ENCODE measurements at regions not wholly inside any gene's neighbourhood (a gene's known extent, or its start where the extent isn't known, plus 50 kb on each side); places are given as distances from the start of the nearest gene placed in this dataset.

GRCh38 chr5:6858419-6858818, 145.2 kb downstream of the TENT4A start:
- no peak for TF ChIP-seq ARNT (IDR thresholded peaks at IDR 0.05)
- no peak for TF ChIP-seq LEF1 (IDR thresholded peaks at IDR 0.05; ENCODE audit: borderline replicate concordance)
- TF ChIP-seq SP1 (IDR thresholded peaks at IDR 0.05), result no peak
- no peak for TF ChIP-seq NFRKB (IDR thresholded peaks at IDR 0.05)
- no peak for TF ChIP-seq PKNOX1 (IDR thresholded peaks at IDR 0.05)
- no peak for TF ChIP-seq ZNF384 (IDR thresholded peaks at IDR 0.05)
- no peak for TF ChIP-seq ELF4 (IDR thresholded peaks at IDR 0.05)
- no peak for TF ChIP-seq SUZ12 (IDR thresholded peaks at IDR 0.05)
- TF ChIP-seq CTBP1 (IDR thresholded peaks at IDR 0.05; ENCODE audit: borderline replicate concordance), result no peak

All from HEK293T (cell line).